Natural killer cell treated with Interleukin-12 subunit alpha and Interleukin-12 subunit beta and Interleukin-15 and Interleukin-18, amount 100 ng/mL, for 72 hours (primary cell): ENCODE measurements at regions not wholly inside any gene's neighbourhood (a gene's known extent, or its start where the extent isn't known, plus 50 kb on each side); places are given as distances from the start of the nearest gene placed in this dataset.

ENCODE experiments used
- ATAC-seq, 2 donors: fragments of 150-1000 bp; cut with Tn5 transposase in 1 of 2; sonication (Bioruptor Pico), chemical (Tn5 transposase) in 1 of 2; 2 replicates each; pipeline ENCODE4 v1.10.0; 2021
- DNase-seq: peaks from one replicate; pipeline ENCODE4 v3.0.0; 2022; ENCODE audit warnings: low spot score
- H3K27ac Mint-ChIP-seq, 2 donors: 1 replicate in 1 of 2; 2 replicates in 1 of 2; pipeline ENCODE4 v1.8.0; 2022; ENCODE audit warnings: mixed read lengths in 2 of 2, mild to moderate bottlenecking in 1 of 2, moderate library complexity in 1 of 2
- H3K27me3 Mint-ChIP-seq, 2 donors: 1 replicate in 1 of 2; 2 replicates in 1 of 2; pipeline ENCODE4 v1.8.0; 2022; ENCODE audit warnings: mixed read lengths in 2 of 2
- H3K36me3 Mint-ChIP-seq: one replicate; pipeline ENCODE4 v1.8.0; 2022; ENCODE audit warnings: mixed read lengths
- H3K4me1 Mint-ChIP-seq, 2 donors: 1 replicate in 1 of 2; 2 replicates in 1 of 2; pipeline ENCODE4 v1.8.0; 2022; ENCODE audit warnings: low read depth in 2 of 2, mixed read lengths in 2 of 2, mild to moderate bottlenecking in 1 of 2
- H3K4me3 Mint-ChIP-seq: one replicate; pipeline ENCODE4 v1.8.0; 2022; ENCODE audit warnings: mixed read lengths
- H3K9me3 Mint-ChIP-seq: 2 replicates; pipeline ENCODE4 v1.8.0; 2022; ENCODE audit warnings: mixed read lengths

GRCh38 chr1:229782469-229782868 is 156.4 kb downstream of the URB2 start:
- ATAC-seq = no peak
- Mint-ChIP-seq H3K27me3 (peaks cover 13 to 21% of the 10 kb centered on the region in 2 donors), H3K36me3 (no peaks in the 10 kb centered on the region), H3K9me3 (no peaks in the 10 kb centered on the region), H3K4me1 (no peaks in the 10 kb centered on the region), H3K4me3 (no peak overlapping the region), H3K27ac (no peak overlapping the region)
- no peak for DNase-seq

- H3K27ac Mint-ChIP-seq = no peak overlapping the region
- no peaks in the 10 kb centered on the region for H3K9me3 Mint-ChIP-seq
- no peaks in the 10 kb centered on the region for H3K36me3 Mint-ChIP-seq
- no peak for DNase-seq
- no peak for ATAC-seq
- H3K27me3 Mint-ChIP-seq = peaks cover 14 to 29% of the 10 kb centered on the region in 2 donors
- H3K4me3 Mint-ChIP-seq = no peak overlapping the region
- no peaks in the 10 kb centered on the region for H3K4me1 Mint-ChIP-seq
Measured at GRCh38 chr1:229784834-229785233, 158.8 kb downstream of the URB2 start.

GRCh38 chr1:229786974-229787610 is 161.0 kb downstream of the URB2 start:
- no peaks in the 10 kb centered on the region for H3K4me1 Mint-ChIP-seq
- H3K36me3 Mint-ChIP-seq = no peaks in the 10 kb centered on the region
- H3K27me3 Mint-ChIP-seq = peaks cover 11 to 24% of the 10 kb centered on the region in 2 donors
- DNase-seq = no peak
- ATAC-seq = no peak
- H3K9me3 Mint-ChIP-seq = no peaks in the 10 kb centered on the region
- no peak overlapping the region for H3K27ac Mint-ChIP-seq
- no peak overlapping the region for H3K4me3 Mint-ChIP-seq

- Mint-ChIP-seq H3K9me3 (no peaks in the 10 kb centered on the region), H3K4me1 (no peaks in the 10 kb centered on the region), H3K27me3 (peaks cover 8 to 19% of the 10 kb centered on the region in 2 donors), H3K27ac (no peak overlapping the region), H3K4me3 (no peak overlapping the region), H3K36me3 (no peaks in the 10 kb centered on the region)
- no peak for ATAC-seq
- DNase-seq = no peak
Measured at GRCh38 chr1:229788004-229788403, 162.0 kb downstream of the URB2 start.

- Mint-ChIP-seq H3K9me3 (no peaks in the 10 kb centered on the region), H3K4me3 (no peak overlapping the region), H3K27me3 (peaks cover 23 to 44% of the 10 kb centered on the region in 2 donors), H3K36me3 (no peaks in the 10 kb centered on the region), H3K4me1 (no peaks in the 10 kb centered on the region), H3K27ac (no peak overlapping the region)
- no peak for DNase-seq
- ATAC-seq = peak in 1 of 2 donors; percentile 52
Measured at GRCh38 chr1:229792012-229792975, 166.2 kb downstream of the URB2 start.

- DNase-seq (no peak), ATAC-seq (no peak)
- Mint-ChIP-seq H3K36me3 (no peaks in the 10 kb centered on the region), H3K27me3 (peaks cover 17 to 34% of the 10 kb centered on the region in 2 donors), H3K4me1 (no peaks in the 10 kb centered on the region), H3K9me3 (no peaks in the 10 kb centered on the region), H3K4me3 (no peak overlapping the region), H3K27ac (no peak overlapping the region)
Measured at GRCh38 chr1:229793488-229793887, 167.4 kb downstream of the URB2 start.

GRCh38 chr1:229798558-229798957 is 172.5 kb downstream of the URB2 start:
- no peak for DNase-seq
- Mint-ChIP-seq H3K36me3 (no peaks in the 10 kb centered on the region), H3K4me3 (no peak overlapping the region), H3K27ac (no peak overlapping the region), H3K27me3 (peaks cover 16 to 35% of the 10 kb centered on the region in 2 donors), H3K9me3 (no peaks in the 10 kb centered on the region), H3K4me1 (no peaks in the 10 kb centered on the region)
- ATAC-seq = no peak

- Mint-ChIP-seq H3K27me3 (peaks cover 4 to 13% of the 10 kb centered on the region in 2 donors), H3K4me3 (no peak overlapping the region), H3K36me3 (peaks cover under 1% of the 10 kb centered on the region), H3K9me3 (no peaks in the 10 kb centered on the region), H3K27ac (no peak overlapping the region), H3K4me1 (no peaks in the 10 kb centered on the region)
- ATAC-seq (peak; percentile 39 to 40), DNase-seq (no peak)
Measured at GRCh38 chr1:229803626-229804217, 177.7 kb downstream of the URB2 start.

GRCh38 chr1:229808272-229808671 is 182.2 kb downstream of the URB2 start:
- DNase-seq (no peak), ATAC-seq (no peak)
- Mint-ChIP-seq H3K36me3 (peaks cover 22% of the 10 kb centered on the region), H3K4me1 (no peaks in the 10 kb centered on the region), H3K27ac (no peak overlapping the region), H3K4me3 (no peak overlapping the region), H3K9me3 (peaks cover 10% of the 10 kb centered on the region), H3K27me3 (peaks cover 21 to 39% of the 10 kb centered on the region in 2 donors)

GRCh38 chr1:229810140-229810539 is 184.1 kb downstream of the URB2 start:
- DNase-seq = no peak
- Mint-ChIP-seq H3K27me3 (peaks cover 28 to 39% of the 10 kb centered on the region in 2 donors), H3K4me1 (no peaks in the 10 kb centered on the region), H3K9me3 (peaks cover 10% of the 10 kb centered on the region), H3K4me3 (no peak overlapping the region), H3K27ac (no peak overlapping the region), H3K36me3 (peaks cover 22% of the 10 kb centered on the region)
- no peak for ATAC-seq

GRCh38 chr1:229810961-229811360 is 184.9 kb downstream of the URB2 start:
- Mint-ChIP-seq H3K9me3 (peaks cover 10% of the 10 kb centered on the region), H3K36me3 (peaks cover 22% of the 10 kb centered on the region), H3K4me3 (no peak overlapping the region), H3K27me3 (peaks cover 30 to 39% of the 10 kb centered on the region in 2 donors), H3K27ac (no peak overlapping the region), H3K4me1 (no peaks in the 10 kb centered on the region)
- ATAC-seq = no peak
- DNase-seq = no peak

GRCh38 chr1:229812148-229812547 is 186.1 kb downstream of the URB2 start:
- Mint-ChIP-seq H3K27ac (no peak overlapping the region), H3K4me1 (no peaks in the 10 kb centered on the region), H3K36me3 (peaks cover 22% of the 10 kb centered on the region), H3K27me3 (peaks cover 38 to 46% of the 10 kb centered on the region in 2 donors), H3K9me3 (peaks cover 10% of the 10 kb centered on the region), H3K4me3 (no peak overlapping the region)
- ATAC-seq (no peak), DNase-seq (no peak)

- H3K27me3 Mint-ChIP-seq = peaks cover 38 to 49% of the 10 kb centered on the region in 2 donors
- H3K4me3 Mint-ChIP-seq = no peak overlapping the region
- H3K36me3 Mint-ChIP-seq = peaks cover 22% of the 10 kb centered on the region
- H3K9me3 Mint-ChIP-seq = peaks cover 10% of the 10 kb centered on the region
- no peak overlapping the region for H3K27ac Mint-ChIP-seq
- no peaks in the 10 kb centered on the region for H3K4me1 Mint-ChIP-seq
- DNase-seq (no peak), ATAC-seq (no peak)
Measured at GRCh38 chr1:229812693-229813092, 186.6 kb downstream of the URB2 start.

GRCh38 chr1:229815076-229815475 is 189.0 kb downstream of the URB2 start:
- Mint-ChIP-seq H3K27ac (no peak overlapping the region), H3K4me1 (no peaks in the 10 kb centered on the region), H3K9me3 (peaks cover 4% of the 10 kb centered on the region), H3K27me3 (peaks cover 39 to 49% of the 10 kb centered on the region in 2 donors), H3K36me3 (peaks cover 11% of the 10 kb centered on the region), H3K4me3 (no peak overlapping the region)
- DNase-seq = no peak
- ATAC-seq = no peak
